WTC11 (cell line): ENCODE measurements at regions not wholly inside any gene's neighbourhood (a gene's known extent, or its start where the extent isn't known, plus 50 kb on each side); places are given as distances from the start of the nearest gene placed in this dataset.

Experiments
- ATAC-seq: fragments of 200-7000 bp; cut with Tn5 transposase; 2 replicates; pipeline ENCODE4 v1.10.0; 2021; ENCODE audit warnings: mild to moderate bottlenecking, moderate library complexity
- CTCF ChIA-PET: fragments of 300-600 bp; sonication (Branson Sonifier 250); formaldehyde crosslinking; loops from one replicate; lab custom pipeline; 2021; ENCODE audit warnings: antibody characterized with exemption; lab: Charles Lee
- POLR2A ChIA-PET: fragments of 350-600 bp; sonication (Branson Sonifier 250); formaldehyde crosslinking; loops from one replicate; lab custom pipeline; 2021; ENCODE audit warnings: antibody characterized with exemption; lab: Charles Lee
- DNase-seq: peaks from one replicate; pipeline ENCODE4 v3.0.0; 2021; ENCODE audit warnings: low spot score
- H3K27ac Mint-ChIP-seq: 2 replicates; pipeline ENCODE4 v1.8.0; 2021; ENCODE audit warnings: mixed read lengths
- H3K27me3 Mint-ChIP-seq: 2 replicates; pipeline ENCODE4 v1.8.0; 2021; ENCODE audit warnings: low read depth, mild to moderate bottlenecking, moderate library complexity, mixed read lengths
- H3K36me3 Mint-ChIP-seq: 2 replicates; pipeline ENCODE4 v1.8.0; 2021; ENCODE audit warnings: mixed read lengths
- H3K4me1 Mint-ChIP-seq: 2 replicates; pipeline ENCODE4 v1.8.0; 2022; ENCODE audit warnings: mixed read lengths
- H3K4me3 Mint-ChIP-seq: 2 replicates; pipeline ENCODE4 v1.8.0; 2021; ENCODE audit warnings: mild to moderate bottlenecking, moderate library complexity, mixed read lengths
- H3K9me3 Mint-ChIP-seq: 2 replicates; pipeline ENCODE4 v1.8.0; 2021; ENCODE audit warnings: mixed read lengths
- AFF4 ChIP-seq: sonication (generic); formaldehyde crosslinking; IDR thresholded peaks from 2 replicates; pipeline ENCODE4 v1.8.1; 2023; ENCODE audit warnings: mild to moderate bottlenecking, missing genetic modification reagents, borderline replicate concordance
- ARID4B ChIP-seq: sonication (generic); formaldehyde crosslinking; IDR thresholded peaks from 2 replicates; pipeline ENCODE4 v1.8.0; 2023; ENCODE audit warnings: missing genetic modification reagents, mild to moderate bottlenecking, borderline replicate concordance
- ESRRA ChIP-seq: sonication (generic); formaldehyde crosslinking; IDR thresholded peaks from 2 replicates; pipeline ENCODE4 v1.8.1; 2022; ENCODE audit warnings: mild to moderate bottlenecking, missing genetic modification reagents, borderline replicate concordance
- ETV6 ChIP-seq: sonication (generic); formaldehyde crosslinking; IDR thresholded peaks from 2 replicates; pipeline ENCODE4 v1.8.1; 2022; ENCODE audit warnings: mild to moderate bottlenecking, missing genetic modification reagents
- IRF2 ChIP-seq: sonication (generic); formaldehyde crosslinking; IDR thresholded peaks from 2 replicates; pipeline ENCODE4 v1.8.0; 2022; ENCODE audit warnings: low read depth, missing genetic modification reagents, borderline replicate concordance
- JUN ChIP-seq: sonication (generic); formaldehyde crosslinking; IDR thresholded peaks from 2 replicates; pipeline ENCODE4 v1.8.0; 2023; ENCODE audit warnings: mild to moderate bottlenecking, missing genetic modification reagents
- SOX15 ChIP-seq: fragments of 250-450 bp; sonication (Bioruptor Pico); IDR thresholded peaks from 2 replicates; pipeline ENCODE4 v1.9.0; 2021; ENCODE audit warnings: mild to moderate bottlenecking
- TEAD1 ChIP-seq: sonication (generic); formaldehyde crosslinking; IDR thresholded peaks from 2 replicates; pipeline ENCODE4 v1.8.0; 2022; ENCODE audit warnings: mild to moderate bottlenecking, missing genetic modification reagents
- TP53 ChIP-seq: sonication (generic); formaldehyde crosslinking; IDR thresholded peaks from 2 replicates; pipeline ENCODE4 v1.8.1; 2023; ENCODE audit warnings: mild to moderate bottlenecking, missing genetic modification reagents
- ZBTB21 ChIP-seq: sonication (generic); formaldehyde crosslinking; IDR thresholded peaks from 2 replicates; pipeline ENCODE4 v1.8.1; 2023; ENCODE audit warnings: mild to moderate bottlenecking, missing genetic modification reagents, borderline replicate concordance
- ZMAT4 ChIP-seq: fragments of 250-450 bp; sonication (Bioruptor Pico); IDR thresholded peaks from 2 replicates; pipeline ENCODE4 v1.9.0; 2021; ENCODE audit warnings: mild to moderate bottlenecking
- ZNF396 ChIP-seq: fragments of 250-450 bp; sonication (Bioruptor Pico); IDR thresholded peaks from 2 replicates; pipeline ENCODE4 v1.8.0; 2021; ENCODE audit warnings: mild to moderate bottlenecking, moderate library complexity, borderline replicate concordance
- ZNF671 ChIP-seq: fragments of 250-450 bp; sonication (Bioruptor Pico); IDR thresholded peaks from 2 replicates; pipeline ENCODE4 v1.8.0; 2021; ENCODE audit warnings: mild to moderate bottlenecking
- ZSCAN18 ChIP-seq: fragments of 250-450 bp; sonication (Bioruptor Pico); IDR thresholded peaks from 2 replicates; pipeline ENCODE4 v2.1.2; 2022; ENCODE audit warnings: mild to moderate bottlenecking, moderate library complexity
- TF ChIP-seq, protein P1 (sequence below): sonication (generic); formaldehyde crosslinking; conservative IDR thresholded peaks from 2 replicates; pipeline ENCODE4 v1.8.1; 2023; ENCODE audit warnings: mild to moderate bottlenecking, low read depth, missing genetic modification reagents, moderate library complexity
- TF ChIP-seq, protein P2 (sequence below): fragments of 250-450 bp; sonication (Bioruptor Pico); IDR thresholded peaks from 2 replicates; pipeline ENCODE4 v1.9.0; 2021; ENCODE audit warnings: mild to moderate bottlenecking

DNA sequence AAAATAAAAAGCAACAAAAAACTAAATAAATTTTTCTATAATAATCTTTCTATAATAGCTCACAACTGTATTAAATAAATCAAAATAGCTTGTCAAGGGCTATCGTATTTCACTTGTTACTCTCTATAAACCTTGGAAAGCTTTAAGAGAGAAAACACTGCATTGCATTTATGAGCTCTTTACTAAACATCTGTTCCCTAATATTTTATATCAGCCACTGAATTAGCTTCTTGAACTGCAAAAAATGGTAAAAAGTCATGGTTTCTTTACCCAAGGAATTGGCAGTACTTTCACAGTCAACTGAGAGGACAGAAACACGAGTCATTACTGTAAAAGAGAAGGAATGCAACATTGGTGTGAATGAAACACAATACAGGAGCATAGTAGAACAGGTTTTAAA is 671.2 kb downstream of the PCDH18 start (continued):
- TF ChIP-seq, protein P1, sequence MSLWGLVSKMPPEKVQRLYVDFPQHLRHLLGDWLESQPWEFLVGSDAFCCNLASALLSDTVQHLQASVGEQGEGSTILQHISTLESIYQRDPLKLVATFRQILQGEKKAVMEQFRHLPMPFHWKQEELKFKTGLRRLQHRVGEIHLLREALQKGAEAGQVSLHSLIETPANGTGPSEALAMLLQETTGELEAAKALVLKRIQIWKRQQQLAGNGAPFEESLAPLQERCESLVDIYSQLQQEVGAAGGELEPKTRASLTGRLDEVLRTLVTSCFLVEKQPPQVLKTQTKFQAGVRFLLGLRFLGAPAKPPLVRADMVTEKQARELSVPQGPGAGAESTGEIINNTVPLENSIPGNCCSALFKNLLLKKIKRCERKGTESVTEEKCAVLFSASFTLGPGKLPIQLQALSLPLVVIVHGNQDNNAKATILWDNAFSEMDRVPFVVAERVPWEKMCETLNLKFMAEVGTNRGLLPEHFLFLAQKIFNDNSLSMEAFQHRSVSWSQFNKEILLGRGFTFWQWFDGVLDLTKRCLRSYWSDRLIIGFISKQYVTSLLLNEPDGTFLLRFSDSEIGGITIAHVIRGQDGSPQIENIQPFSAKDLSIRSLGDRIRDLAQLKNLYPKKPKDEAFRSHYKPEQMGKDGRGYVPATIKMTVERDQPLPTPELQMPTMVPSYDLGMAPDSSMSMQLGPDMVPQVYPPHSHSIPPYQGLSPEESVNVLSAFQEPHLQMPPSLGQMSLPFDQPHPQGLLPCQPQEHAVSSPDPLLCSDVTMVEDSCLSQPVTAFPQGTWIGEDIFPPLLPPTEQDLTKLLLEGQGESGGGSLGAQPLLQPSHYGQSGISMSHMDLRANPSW (CRISPR knock-in tag): no peak
- TF ChIP-seq TEAD1 (CRISPR knock-in tag): no peak
- TF ChIP-seq TP53: no peak
- TF ChIP-seq ZMAT4: no peak
- no peak for TF ChIP-seq AFF4 (CRISPR knock-in tag)
- no peak for TF ChIP-seq ZNF671
- TF ChIP-seq ARID4B (CRISPR knock-in tag): no peak
- TF ChIP-seq ZSCAN18 (CRISPR knock-in tag): no peak
- no peak for TF ChIP-seq IRF2 (CRISPR knock-in tag)
- no peak for TF ChIP-seq ZBTB21 (CRISPR knock-in tag)

- TF ChIP-seq, protein P2, sequence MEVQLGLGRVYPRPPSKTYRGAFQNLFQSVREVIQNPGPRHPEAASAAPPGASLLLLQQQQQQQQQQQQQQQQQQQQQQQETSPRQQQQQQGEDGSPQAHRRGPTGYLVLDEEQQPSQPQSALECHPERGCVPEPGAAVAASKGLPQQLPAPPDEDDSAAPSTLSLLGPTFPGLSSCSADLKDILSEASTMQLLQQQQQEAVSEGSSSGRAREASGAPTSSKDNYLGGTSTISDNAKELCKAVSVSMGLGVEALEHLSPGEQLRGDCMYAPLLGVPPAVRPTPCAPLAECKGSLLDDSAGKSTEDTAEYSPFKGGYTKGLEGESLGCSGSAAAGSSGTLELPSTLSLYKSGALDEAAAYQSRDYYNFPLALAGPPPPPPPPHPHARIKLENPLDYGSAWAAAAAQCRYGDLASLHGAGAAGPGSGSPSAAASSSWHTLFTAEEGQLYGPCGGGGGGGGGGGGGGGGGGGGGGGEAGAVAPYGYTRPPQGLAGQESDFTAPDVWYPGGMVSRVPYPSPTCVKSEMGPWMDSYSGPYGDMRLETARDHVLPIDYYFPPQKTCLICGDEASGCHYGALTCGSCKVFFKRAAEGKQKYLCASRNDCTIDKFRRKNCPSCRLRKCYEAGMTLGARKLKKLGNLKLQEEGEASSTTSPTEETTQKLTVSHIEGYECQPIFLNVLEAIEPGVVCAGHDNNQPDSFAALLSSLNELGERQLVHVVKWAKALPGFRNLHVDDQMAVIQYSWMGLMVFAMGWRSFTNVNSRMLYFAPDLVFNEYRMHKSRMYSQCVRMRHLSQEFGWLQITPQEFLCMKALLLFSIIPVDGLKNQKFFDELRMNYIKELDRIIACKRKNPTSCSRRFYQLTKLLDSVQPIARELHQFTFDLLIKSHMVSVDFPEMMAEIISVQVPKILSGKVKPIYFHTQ (CRISPR knock-in tag): no peak
- no peak for TF ChIP-seq SOX15 (CRISPR knock-in tag)
- no peak for TF ChIP-seq ESRRA (CRISPR knock-in tag)
- TF ChIP-seq JUN (CRISPR knock-in tag): no peak
- TF ChIP-seq ETV6 (CRISPR knock-in tag): no peak
- no peak for TF ChIP-seq ZNF396 (CRISPR knock-in tag)
- Mint-ChIP-seq H3K4me1 (peaks cover 49% of the 10 kb centered on the region), H3K36me3 (no peaks in the 10 kb centered on the region), H3K4me3 (no peak overlapping the region), H3K9me3 (peaks cover 12% of the 10 kb centered on the region), H3K27me3 (no peaks in the 10 kb centered on the region), H3K27ac (no peak overlapping the region)
- POLR2A ChIA-PET: no interaction called here
- DNase-seq: no peak
- ATAC-seq: no peak
- CTCF ChIA-PET: no interaction called here
These were observed 673.4 kb downstream of the PCDH18 start for GRCh38 chr4:136858903-136859302.
